ENCODE measurements at regions not wholly inside any gene's neighbourhood (a gene's known extent, or its start where the extent isn't known, plus 50 kb on each side); places are given as distances from the start of the nearest gene placed in this dataset.

DNA sequence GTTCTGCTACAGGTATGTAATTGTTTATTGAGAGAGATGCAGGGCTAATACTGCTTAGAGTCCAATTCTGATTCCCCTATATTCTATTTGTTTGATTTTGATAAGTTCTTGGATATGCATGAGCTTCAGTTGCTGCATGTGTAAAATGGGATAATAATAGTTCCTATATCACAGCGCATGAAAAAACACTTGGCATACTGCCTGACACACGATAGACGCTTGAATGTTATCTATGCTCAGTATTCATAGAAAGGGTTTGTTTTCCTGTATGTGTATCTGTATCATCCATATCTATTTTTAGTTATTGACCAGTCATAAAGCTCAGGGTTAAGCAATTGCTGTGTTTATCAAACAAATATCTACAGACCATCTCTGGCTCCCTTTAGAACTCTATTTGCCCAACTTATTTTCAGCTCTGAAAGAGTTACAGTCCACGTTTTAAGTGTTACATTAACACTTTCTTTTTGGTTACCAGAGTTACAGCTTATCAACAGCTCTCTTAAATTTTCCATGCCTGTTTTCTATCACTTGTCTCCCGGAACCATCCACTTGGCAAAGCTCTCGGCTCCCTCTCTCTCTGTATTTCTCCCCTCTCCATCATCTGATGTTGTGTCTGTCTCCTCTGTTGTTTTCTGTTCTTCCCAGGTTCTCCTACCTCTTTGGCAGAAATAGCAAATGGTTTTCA is 334.8 kb downstream of the CBLN1 start:
- no peak for DNase-seq (ENCODE audit: low read depth)

DNA sequence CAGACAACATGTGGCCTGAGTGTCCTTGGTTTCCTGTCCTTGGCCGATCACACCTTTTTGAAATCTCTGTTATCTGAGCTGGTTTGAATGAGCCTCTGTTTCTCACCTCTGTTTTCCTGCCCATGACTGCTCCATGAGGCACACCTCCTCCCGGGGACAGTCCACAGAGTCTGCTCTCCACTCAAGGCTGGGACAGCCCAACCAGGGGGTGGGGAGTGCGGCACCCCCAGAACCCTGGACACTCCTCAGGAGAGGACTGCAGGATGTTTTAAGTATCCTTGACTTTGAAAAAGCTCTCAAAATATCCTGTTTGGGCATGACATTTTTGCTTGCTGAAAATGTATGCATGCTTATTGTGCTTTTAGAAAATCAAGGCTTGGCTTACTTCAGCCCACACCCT is 333.0 kb upstream of the N4BP1 start:
- no peak for DNase-seq (ENCODE audit: low read depth)

GRCh38 chr16:48936811-48937210 is 326.8 kb upstream of the N4BP1 start:
- DNase-seq (ENCODE audit: low read depth), result no peak

GRCh38 chr16:48932216-48932855 is 322.4 kb upstream of the N4BP1 start:
- DNase-seq (ENCODE audit: low read depth), result no peak

GRCh38 chr16:48930951-48931553 is 321.1 kb upstream of the N4BP1 start:
- no peak for DNase-seq (ENCODE audit: low read depth)

- no peak for DNase-seq (ENCODE audit: low read depth)
Measured at GRCh38 chr16:48919791-48920190, 309.8 kb upstream of the N4BP1 start.

- DNase-seq (ENCODE audit: low read depth), result peak; percentile 86
Measured at GRCh38 chr16:48918520-48919258, 308.7 kb upstream of the N4BP1 start.

- no peak for DNase-seq (ENCODE audit: low read depth)
Measured at GRCh38 chr16:48916566-48916965, 306.6 kb upstream of the N4BP1 start.

DNA sequence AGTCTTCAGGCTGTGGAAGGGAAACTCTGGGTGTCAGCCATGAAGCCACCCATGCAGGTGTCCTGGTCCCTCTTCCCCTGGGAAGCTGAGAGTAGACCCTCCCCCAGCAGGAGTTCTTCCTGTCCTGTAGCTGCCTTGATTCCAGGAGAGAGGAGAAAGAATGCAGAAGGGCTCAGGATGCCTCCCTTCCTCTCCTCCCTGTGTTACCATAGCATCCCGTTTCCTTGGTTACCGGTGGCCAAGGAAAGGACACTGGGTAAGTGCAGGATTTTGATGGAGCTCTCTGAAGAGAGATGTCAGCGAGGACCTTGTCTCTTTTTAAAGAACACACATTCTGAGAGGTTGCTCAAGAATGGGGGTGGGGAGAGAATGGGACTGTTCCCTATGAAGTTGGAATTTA is 304.1 kb upstream of the N4BP1 start:
- peak; percentile 30 for DNase-seq (ENCODE audit: low read depth)

GRCh38 chr16:48913384-48913783 is 303.4 kb upstream of the N4BP1 start:
- DNase-seq (ENCODE audit: low read depth), result no peak

- DNase-seq (ENCODE audit: low read depth), result no peak
Measured at GRCh38 chr16:48912360-48912759, 302.4 kb upstream of the N4BP1 start.

- DNase-seq (ENCODE audit: low read depth), result peak; percentile 18
Measured at GRCh38 chr16:48911700-48912099, 301.7 kb upstream of the N4BP1 start.

DNA sequence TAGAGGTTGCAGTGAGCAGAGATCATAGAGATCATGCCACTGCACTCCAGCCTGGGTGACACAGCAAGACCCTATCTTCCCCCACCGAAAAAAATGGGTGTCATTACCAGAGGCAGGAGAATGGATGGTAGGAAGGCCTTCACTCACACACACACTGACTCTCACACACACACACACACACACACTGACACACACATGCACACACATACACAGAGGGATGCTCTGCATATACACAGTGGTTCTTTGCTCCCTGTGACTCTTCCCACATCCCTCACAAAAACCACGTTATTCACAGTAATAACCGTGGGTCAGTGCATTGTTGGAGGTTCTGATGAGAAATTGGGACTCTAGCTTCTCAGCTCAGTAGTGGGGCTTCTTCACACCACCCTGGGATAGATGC is 300.2 kb upstream of the N4BP1 start:
- no peak for DNase-seq (ENCODE audit: low read depth)

- DNase-seq (ENCODE audit: low read depth), result no peak
Measured at GRCh38 chr16:48909231-48909630, 299.3 kb upstream of the N4BP1 start.

DNA sequence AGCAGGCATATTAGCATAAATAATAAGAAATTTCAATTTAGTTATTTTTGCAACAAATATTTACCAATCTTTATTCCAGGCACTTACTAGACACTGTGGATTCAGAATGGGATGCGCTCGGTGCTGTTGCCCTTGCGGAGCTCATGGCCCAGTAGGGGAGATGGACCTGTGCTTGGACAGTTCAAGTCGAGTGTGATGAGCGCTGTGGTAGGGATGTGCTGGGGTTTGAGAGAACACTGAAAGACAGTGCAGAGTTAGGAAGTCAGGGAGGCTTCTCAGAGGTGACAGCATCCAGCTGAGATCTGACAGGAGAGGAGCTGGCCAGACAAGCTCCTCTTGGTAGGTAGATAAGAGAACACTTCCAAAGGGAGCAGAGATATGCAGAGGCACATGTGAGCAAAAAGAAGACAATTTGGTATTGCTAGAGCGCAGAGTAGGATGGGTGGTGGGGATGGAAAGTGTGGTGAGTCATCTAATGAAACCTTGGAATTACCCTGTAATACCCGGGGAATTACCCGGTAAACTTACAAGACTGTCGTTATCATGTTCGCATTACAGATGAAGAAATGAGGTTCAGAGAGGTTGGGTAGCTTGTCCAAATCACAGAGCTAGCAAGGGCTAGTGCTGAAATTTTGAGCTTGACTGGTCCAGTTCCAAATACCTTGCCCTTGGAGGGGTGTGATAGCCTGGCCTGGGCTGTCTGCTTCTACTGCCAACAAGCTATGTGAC is 298.1 kb upstream of the N4BP1 start:
- peak; percentile 50 for DNase-seq (ENCODE audit: low read depth)

GRCh38 chr16:48905632-48906505 is 295.9 kb upstream of the N4BP1 start:
- no peak for DNase-seq (ENCODE audit: low read depth)

- no peak for DNase-seq (ENCODE audit: low read depth)
Measured at GRCh38 chr16:48904333-48904732, 294.4 kb upstream of the N4BP1 start.

DNA sequence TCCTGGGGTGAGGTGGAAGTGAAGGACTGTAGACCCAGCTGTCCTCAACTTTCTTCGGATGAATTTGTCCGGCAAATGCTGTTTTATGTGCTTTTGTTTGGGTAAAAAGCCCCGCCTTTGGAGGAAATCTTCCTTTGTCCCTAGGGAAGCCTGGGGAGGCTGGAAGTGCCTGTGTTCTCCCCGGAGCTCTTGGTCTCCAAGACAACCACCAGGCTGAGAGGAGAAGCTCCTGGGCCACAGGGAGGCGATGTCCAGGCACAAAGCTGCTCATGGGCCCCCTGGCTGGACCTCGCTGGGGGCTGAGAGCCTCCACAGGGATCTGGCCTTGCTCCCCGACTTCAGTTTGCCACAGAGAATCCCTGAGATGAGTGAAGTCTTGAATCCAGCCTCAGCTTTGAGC is 293.1 kb upstream of the N4BP1 start:
- DNase-seq (ENCODE audit: low read depth), result no peak

DNA sequence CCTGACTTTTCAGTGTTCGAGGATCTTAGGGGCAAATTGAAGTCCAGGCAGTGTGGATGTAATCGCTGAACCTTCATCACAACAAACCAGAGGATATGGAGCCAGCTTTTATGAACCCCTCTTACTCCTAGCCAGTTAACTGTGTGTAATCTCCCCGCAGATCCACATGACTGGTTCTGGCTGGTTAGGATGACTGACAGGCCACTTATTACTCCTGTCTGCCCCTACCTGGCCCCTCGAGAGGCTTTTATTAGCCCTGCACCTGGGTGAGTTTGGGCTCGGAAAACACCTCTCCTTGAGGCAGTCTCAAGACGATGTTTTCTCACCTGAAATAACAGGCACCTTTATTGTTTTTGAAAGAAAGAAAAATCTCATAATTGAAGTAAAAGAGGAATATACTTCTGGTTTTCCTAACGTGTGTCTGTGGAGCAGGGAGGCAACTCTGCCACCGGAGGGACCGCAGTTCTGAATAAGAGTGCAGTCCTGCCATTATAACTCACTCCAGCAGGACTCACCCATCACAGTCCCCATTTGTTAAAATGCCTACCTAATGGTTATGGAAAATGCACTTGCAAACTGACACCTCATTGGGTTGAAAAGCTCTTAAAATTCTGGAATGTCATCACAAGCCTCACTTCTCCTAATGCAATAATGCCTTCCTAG is 291.9 kb upstream of the N4BP1 start:
- peak; percentile 56 for DNase-seq (ENCODE audit: low read depth)

DNA sequence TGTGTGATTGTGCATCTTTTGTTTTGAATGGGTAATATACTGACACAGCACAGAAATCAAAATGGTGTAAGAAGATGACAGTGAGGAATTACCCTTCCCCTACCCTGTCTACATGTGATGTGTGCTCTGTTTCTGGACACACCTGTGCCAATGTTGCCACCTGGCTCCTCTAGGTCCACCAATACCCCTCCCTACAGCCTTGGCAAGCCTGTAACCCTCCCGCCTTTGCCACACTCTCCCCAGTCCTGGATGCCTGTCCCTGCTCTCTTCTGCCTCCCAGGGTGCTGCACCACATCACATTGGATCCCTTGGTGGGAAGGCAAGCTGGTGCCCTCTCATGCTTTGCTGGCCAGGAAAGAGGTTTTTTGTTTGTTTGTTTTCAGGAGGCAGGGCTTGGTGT is 289.5 kb upstream of the N4BP1 start:
- DNase-seq (ENCODE audit: low read depth), result no peak
